ENCODE measurements at regions not wholly inside any gene's neighbourhood (a gene's known extent, or its start where the extent isn't known, plus 50 kb on each side); places are given as distances from the start of the nearest gene placed in this dataset.
A peak's percentile ranks its signal among the peaks of the same experiment; 100 is the strongest.

GRCh38 chr22:22813126-22814075 lies 74.2 kb upstream of the IGLL5 start:
- Mint-ChIP-seq H3K9me3 (no peaks in the 10 kb centered on the region), H3K36me3 (no peaks in the 10 kb centered on the region), H3K4me1 (peaks cover 63 to 71% of the 10 kb centered on the region in 2 donors), H3K27me3 (ENCODE audit: low read depth in 2 of 2) (no peaks in the 10 kb centered on the region), H3K27ac (peak overlapping the region; percentile 56 to 60), H3K4me3 (no peak overlapping the region)
- peaks cover 78% of the 10 kb centered on the region for H3K4me1 ChIP-seq (ENCODE audit: control insufficient read depth, insufficient read depth, low read length)
- no peak overlapping the region for H3K4me3 ChIP-seq (ENCODE audit: low read length)
- H3K27ac ChIP-seq (ENCODE audit: low read length): no peak overlapping the region
- DNase-seq (no peak), ATAC-seq (no peak)
- H3K27me3 ChIP-seq (ENCODE audit: control insufficient read depth, insufficient read depth, low read length): no peaks in the 10 kb centered on the region
- TF ChIP-seq, protein P1, sequence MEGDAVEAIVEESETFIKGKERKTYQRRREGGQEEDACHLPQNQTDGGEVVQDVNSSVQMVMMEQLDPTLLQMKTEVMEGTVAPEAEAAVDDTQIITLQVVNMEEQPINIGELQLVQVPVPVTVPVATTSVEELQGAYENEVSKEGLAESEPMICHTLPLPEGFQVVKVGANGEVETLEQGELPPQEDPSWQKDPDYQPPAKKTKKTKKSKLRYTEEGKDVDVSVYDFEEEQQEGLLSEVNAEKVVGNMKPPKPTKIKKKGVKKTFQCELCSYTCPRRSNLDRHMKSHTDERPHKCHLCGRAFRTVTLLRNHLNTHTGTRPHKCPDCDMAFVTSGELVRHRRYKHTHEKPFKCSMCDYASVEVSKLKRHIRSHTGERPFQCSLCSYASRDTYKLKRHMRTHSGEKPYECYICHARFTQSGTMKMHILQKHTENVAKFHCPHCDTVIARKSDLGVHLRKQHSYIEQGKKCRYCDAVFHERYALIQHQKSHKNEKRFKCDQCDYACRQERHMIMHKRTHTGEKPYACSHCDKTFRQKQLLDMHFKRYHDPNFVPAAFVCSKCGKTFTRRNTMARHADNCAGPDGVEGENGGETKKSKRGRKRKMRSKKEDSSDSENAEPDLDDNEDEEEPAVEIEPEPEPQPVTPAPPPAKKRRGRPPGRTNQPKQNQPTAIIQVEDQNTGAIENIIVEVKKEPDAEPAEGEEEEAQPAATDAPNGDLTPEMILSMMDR (IDR thresholded peaks at IDR 0.05): no peak
- WGBS (ENCODE audit: insufficient coverage): 92% methylated on average over 3 of the region's 3 CpGs
- no peaks in the 10 kb centered on the region for H3K36me3 ChIP-seq (ENCODE audit: control insufficient read depth, insufficient read depth, low read length)
- intact Hi-C loops (cut with micrococcal nuclease): no loop called here
- no peaks in the 10 kb centered on the region for H3K9me3 ChIP-seq (ENCODE audit: control insufficient read depth, insufficient read depth, low read length)

DNA sequence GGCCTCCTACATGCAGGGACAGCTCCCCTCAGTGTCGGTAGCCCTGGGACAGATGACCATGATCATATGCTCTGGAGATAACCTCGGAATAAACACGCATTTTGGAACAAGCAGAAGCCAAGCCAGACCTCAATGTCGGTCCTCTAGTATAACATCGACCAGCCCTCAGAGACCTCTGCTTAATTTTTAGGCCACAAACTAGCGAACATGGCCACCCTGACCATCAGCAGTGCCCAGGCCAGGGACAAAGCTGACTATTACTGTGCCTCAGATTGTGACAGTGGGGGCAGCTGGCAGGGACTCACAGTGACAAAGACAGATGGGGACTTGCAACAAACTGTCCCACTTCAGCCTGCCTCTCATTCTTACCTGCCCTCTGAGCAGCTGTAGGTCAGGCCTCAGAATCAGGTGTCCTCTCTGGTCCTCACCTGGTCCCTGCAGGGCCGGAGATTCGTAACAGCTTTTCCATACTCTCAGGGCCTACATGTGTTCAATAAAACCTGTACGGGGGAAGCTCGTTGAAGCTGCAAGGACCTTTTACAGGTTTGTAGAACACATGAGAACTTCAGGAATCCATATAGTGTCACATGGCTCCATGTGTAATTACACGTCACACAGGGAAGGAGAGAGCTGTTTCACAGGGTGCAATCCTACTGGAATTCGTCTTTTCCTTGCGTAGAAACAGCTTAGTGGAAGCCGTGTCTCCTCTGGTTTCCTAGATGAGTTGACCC lies 72.8 kb upstream of the IGLL5 start:
- no peaks in the 10 kb centered on the region for H3K36me3 ChIP-seq (ENCODE audit: control insufficient read depth, insufficient read depth, low read length)
- DNase-seq (no peak), ATAC-seq (no peak)
- Mint-ChIP-seq H3K9me3 (no peaks in the 10 kb centered on the region), H3K4me3 (no peak overlapping the region), H3K4me1 (peaks cover 65 to 80% of the 10 kb centered on the region in 2 donors), H3K27ac (peak overlapping the region; percentile 82 to 87), H3K36me3 (no peaks in the 10 kb centered on the region), H3K27me3 (ENCODE audit: low read depth in 2 of 2) (no peaks in the 10 kb centered on the region)
- H3K4me3 ChIP-seq (ENCODE audit: low read length): no peak overlapping the region
- no peaks in the 10 kb centered on the region for H3K9me3 ChIP-seq (ENCODE audit: control insufficient read depth, insufficient read depth, low read length)
- WGBS (ENCODE audit: insufficient coverage): 96% methylated on average over 14 of the region's 14 CpGs
- peaks cover 90% of the 10 kb centered on the region for H3K4me1 ChIP-seq (ENCODE audit: control insufficient read depth, insufficient read depth, low read length)
- TF ChIP-seq, protein P1 (IDR thresholded peaks at IDR 0.05): no peak
- intact Hi-C loops (cut with micrococcal nuclease): loop anchor here (5.0 kb wide), 1 partner anchor 37 kb away; no protein-coding TSS in a partner anchor
- H3K27me3 ChIP-seq (ENCODE audit: control insufficient read depth, insufficient read depth, low read length): no peaks in the 10 kb centered on the region
- H3K27ac ChIP-seq (ENCODE audit: low read length): peak overlapping the region; percentile 44

DNA sequence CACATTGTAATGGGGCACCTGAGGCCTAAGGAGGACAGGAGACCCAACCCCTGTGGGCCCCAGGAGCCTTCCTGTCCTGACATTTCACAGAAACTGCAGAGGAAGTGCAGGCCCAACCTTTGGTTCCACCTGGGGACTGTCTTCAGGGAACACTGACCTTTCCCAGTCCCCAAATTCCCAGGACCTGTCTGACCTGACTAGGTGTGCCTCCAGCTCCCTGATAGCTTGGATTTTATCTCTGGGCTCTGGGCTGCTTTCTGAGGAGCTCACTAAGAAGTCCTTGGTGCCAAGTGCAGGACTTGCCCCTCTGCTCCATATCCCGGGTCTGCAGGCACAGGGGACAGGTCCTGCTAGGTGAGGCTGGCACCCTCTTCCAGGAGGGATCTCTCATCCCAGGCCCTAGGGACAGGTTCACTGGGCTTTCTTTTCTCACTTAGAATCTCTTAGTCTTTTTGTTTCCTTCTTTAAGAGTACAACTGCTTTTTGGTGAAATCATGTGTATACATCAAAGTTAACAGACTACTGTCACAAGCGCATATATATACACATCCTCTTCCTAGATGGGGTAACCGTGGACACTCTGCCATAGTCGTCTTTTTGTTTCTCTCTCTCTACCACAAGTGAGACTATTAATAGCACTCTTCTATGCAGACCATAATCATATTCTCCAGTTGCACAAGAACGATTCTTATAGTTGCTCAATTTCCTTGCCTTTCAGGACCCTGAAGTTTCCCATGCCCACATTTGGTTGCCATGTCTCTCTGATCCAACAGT lies 72.0 kb upstream of the IGLL5 start:
- peak overlapping the region; percentile 51 for H3K4me3 Mint-ChIP-seq
- TF ChIP-seq, protein P1 (IDR thresholded peaks at IDR 0.05): no peak
- no peaks in the 10 kb centered on the region for H3K9me3 Mint-ChIP-seq
- peaks cover 73 to 87% of the 10 kb centered on the region in 2 donors for H3K4me1 Mint-ChIP-seq
- H3K9me3 ChIP-seq (ENCODE audit: control insufficient read depth, insufficient read depth, low read length): no peaks in the 10 kb centered on the region
- peak in 1 of 2 donors; percentile 37 for DNase-seq
- no peaks in the 10 kb centered on the region for H3K27me3 ChIP-seq (ENCODE audit: control insufficient read depth, insufficient read depth, low read length)
- H3K27ac ChIP-seq (ENCODE audit: low read length): peak overlapping the region; percentile 44
- peaks cover 90% of the 10 kb centered on the region for H3K4me1 ChIP-seq (ENCODE audit: control insufficient read depth, insufficient read depth, low read length)
- H3K4me3 ChIP-seq (ENCODE audit: low read length): no peak overlapping the region
- WGBS (ENCODE audit: insufficient coverage): 23% methylated on average over 5 of the region's 5 CpGs
- ATAC-seq: peak; percentile 32 to 44 (median 36)
- peak overlapping the region; percentile 82 to 87 for H3K27ac Mint-ChIP-seq
- intact Hi-C loops (cut with micrococcal nuclease): loop anchor here (5.0 kb wide), 1 partner anchor 37 kb away; no protein-coding TSS in a partner anchor
- H3K36me3 ChIP-seq (ENCODE audit: control insufficient read depth, insufficient read depth, low read length): no peaks in the 10 kb centered on the region
- no peaks in the 10 kb centered on the region for H3K27me3 Mint-ChIP-seq (ENCODE audit: low read depth in 2 of 2)
- no peaks in the 10 kb centered on the region for H3K36me3 Mint-ChIP-seq
